ENCODE measurements at regions not wholly inside any gene's neighbourhood (a gene's known extent, or its start where the extent isn't known, plus 50 kb on each side); places are given as distances from the start of the nearest gene placed in this dataset.

DNA sequence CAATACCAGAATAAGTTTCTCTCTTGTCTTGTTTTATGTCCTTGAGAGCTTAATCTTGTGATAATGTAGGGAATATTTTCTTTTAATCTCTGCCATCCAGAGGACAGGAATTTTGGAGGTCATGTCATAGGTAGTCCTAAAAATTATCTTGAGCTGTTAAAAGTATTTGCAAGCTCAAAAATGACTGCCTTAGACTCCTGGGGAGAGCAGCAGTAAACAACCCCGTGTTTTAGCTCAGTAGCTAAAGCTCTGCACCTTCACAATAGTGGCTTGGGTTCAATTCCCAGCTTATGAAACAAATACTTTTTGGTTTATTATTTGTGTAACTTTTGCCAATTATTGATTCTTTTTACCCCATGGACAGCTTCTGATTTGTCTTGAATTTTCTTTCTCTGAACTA is 99.4 kb upstream of the OLFM3 start:
- TF ChIP-seq EP300 (IDR thresholded peaks at IDR 0.05) (no peak), POLR2A (IDR thresholded peaks at IDR 0.05) (no peak), POLR2AphosphoS5 (IDR thresholded peaks at IDR 0.05) (no peak)
- TF ChIP-seq, protein P1, sequence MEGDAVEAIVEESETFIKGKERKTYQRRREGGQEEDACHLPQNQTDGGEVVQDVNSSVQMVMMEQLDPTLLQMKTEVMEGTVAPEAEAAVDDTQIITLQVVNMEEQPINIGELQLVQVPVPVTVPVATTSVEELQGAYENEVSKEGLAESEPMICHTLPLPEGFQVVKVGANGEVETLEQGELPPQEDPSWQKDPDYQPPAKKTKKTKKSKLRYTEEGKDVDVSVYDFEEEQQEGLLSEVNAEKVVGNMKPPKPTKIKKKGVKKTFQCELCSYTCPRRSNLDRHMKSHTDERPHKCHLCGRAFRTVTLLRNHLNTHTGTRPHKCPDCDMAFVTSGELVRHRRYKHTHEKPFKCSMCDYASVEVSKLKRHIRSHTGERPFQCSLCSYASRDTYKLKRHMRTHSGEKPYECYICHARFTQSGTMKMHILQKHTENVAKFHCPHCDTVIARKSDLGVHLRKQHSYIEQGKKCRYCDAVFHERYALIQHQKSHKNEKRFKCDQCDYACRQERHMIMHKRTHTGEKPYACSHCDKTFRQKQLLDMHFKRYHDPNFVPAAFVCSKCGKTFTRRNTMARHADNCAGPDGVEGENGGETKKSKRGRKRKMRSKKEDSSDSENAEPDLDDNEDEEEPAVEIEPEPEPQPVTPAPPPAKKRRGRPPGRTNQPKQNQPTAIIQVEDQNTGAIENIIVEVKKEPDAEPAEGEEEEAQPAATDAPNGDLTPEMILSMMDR (IDR thresholded peaks at IDR 0.05): no peak
